K562 (cell line): ENCODE measurements at regions not wholly inside any gene's neighbourhood (a gene's known extent, or its start where the extent isn't known, plus 50 kb on each side); places are given as distances from the start of the nearest gene placed in this dataset.

Source experiments
- CHD2 ChIP-seq: IDR thresholded peaks from 2 replicates; pipeline ENCODE4 v1.6.1; 2011; ENCODE audit warnings: low read depth, low read length
- CTCF ChIP-seq, 3 experiments: IDR thresholded peaks in 2 of 3; conservative IDR thresholded peaks in 1 of 3; 2 replicates each; pipeline ENCODE4 v1.5.1; 2011 to 2012; ENCODE audit warnings: low read length in 3 of 3, mild to moderate bottlenecking in 3 of 3, control low read depth in 2 of 3, improper control_type of control experiment in 1 of 3, inconsistent platforms in 1 of 3, low read depth in 1 of 3, mixed read lengths in 1 of 3, moderate library complexity in 1 of 3; ENCODE audit not compliant: insufficient read depth in 2 of 3
- HNRNPK ChIP-seq: fragments of 200-400 bp; formaldehyde crosslinking; IDR thresholded peaks from one replicate; pipeline ENCODE4 v1.6.1; 2018; ENCODE audit warnings: mild to moderate bottlenecking, low read depth, low read length; ENCODE audit not compliant: poor library complexity, severe bottlenecking
- NRF1 ChIP-seq, 2 experiments: fragments of 450-650 bp; IDR thresholded peaks in 1 of 2; conservative IDR thresholded peaks in 1 of 2; 2 replicates each; pipeline ENCODE4 v1.6.1; 2014; ENCODE audit warnings: mild to moderate bottlenecking in 2 of 2
- SMC3 ChIP-seq: conservative IDR thresholded peaks from 2 replicates; pipeline ENCODE4 v1.6.1; 2011; ENCODE audit warnings: low read depth, low read length, improper control_type of control experiment; ENCODE audit not compliant: insufficient read depth
- STAT6 ChIP-seq: sonication (generic); formaldehyde crosslinking; IDR thresholded peaks from 2 replicates; pipeline ENCODE4 v1.8.1; 2023; ENCODE audit warnings: mild to moderate bottlenecking, missing genetic modification reagents

GRCh38 chr2:116450990-116451389 is 1363.5 kb upstream of the DDX18 start:
- TF ChIP-seq HNRNPK (no peak), CHD2 (no peak), SMC3 (no peak), CTCF (IDR thresholded peaks at IDR 0.05 in 2 of 3, conservative IDR thresholded peaks at IDR 0.05 in 1 of 3; ENCODE audit: insufficient read depth in 2 of 3, low read depth in 1 of 3, low read length in 3 of 3) (no peak), NRF1 (conservative IDR thresholded peaks at IDR 0.05 in 1 of 2, IDR thresholded peaks at IDR 0.05 in 1 of 2) (no peak), STAT6 (CRISPR knock-in tag) (no peak)
